ENCODE measurements at regions not wholly inside any gene's neighbourhood (a gene's known extent, or its start where the extent isn't known, plus 50 kb on each side); places are given as distances from the start of the nearest gene placed in this dataset.

DNA sequence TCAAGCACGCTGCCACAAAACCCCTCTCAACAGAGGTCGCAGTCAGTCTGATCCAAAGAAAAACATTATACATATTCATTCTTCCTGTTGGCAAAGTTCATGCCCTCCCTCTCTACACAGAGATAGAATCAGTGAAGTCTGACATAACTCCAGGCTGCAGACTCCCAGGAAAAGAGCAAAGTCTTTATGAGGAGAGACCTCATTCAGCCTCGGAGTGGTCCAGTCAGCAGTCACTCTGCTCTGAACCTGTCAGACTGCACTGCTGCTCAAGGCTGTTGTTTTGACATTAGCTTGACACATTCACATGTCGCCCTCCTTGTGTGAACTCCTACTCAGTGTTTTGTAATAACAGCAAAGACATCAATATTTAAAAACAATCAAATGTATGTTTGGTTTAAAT lies 241.2 kb upstream of the G2E3 start:
- no peaks in the 10 kb centered on the region for H3K4me1 Mint-ChIP-seq (ENCODE audit: low read depth)
- no peak overlapping the region for H3K27ac Mint-ChIP-seq
- H3K4me3 Mint-ChIP-seq, result no peak overlapping the region
- no peak for DNase-seq
- H3K9me3 Mint-ChIP-seq, result peaks cover 2% of the 10 kb centered on the region
- intact Hi-C loops (cut with micrococcal nuclease), result no loop called here
- peaks cover 5% of the 10 kb centered on the region for H3K27me3 Mint-ChIP-seq (ENCODE audit: low read depth)
- no peaks in the 10 kb centered on the region for H3K36me3 Mint-ChIP-seq (ENCODE audit: low read depth)
- CTCF ChIA-PET, result interaction anchor here (0.6 kb wide), 1 partner anchor 33 kb away, joined by 3 read pairs; no protein-coding TSS in a partner anchor

DNA sequence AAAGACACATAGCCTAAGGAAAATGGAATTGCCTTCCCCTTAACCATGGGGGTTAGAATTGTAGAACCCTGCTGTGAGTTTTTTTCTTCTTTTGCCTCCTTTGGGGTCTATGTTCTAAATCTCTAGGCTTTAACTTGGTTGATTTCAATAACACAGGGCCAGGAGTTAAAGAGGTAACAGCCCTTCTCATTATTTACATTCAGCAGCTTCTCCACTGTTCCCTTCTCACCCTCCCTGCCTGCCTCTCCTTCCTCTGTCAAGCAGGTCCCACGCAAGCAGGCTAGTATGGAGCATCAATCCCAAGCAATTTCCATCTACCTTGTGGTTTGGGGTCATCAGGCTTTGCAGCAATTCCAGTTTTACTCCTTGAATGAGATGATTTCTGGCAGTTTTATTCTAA lies 236.1 kb upstream of the G2E3 start:
- H3K4me1 Mint-ChIP-seq (ENCODE audit: low read depth), result no peaks in the 10 kb centered on the region
- H3K36me3 Mint-ChIP-seq (ENCODE audit: low read depth), result no peaks in the 10 kb centered on the region
- CTCF ChIA-PET, result interaction anchor here (0.5 kb wide), 1 partner anchor 223 kb away, joined by 3 read pairs; no protein-coding TSS in a partner anchor
- peaks cover 9% of the 10 kb centered on the region for H3K27me3 Mint-ChIP-seq (ENCODE audit: low read depth)
- H3K9me3 Mint-ChIP-seq, result no peaks in the 10 kb centered on the region
- H3K27ac Mint-ChIP-seq, result no peak overlapping the region
- no peak overlapping the region for H3K4me3 Mint-ChIP-seq
- DNase-seq, result no peak
- intact Hi-C loops (cut with micrococcal nuclease), result no loop called here

DNA sequence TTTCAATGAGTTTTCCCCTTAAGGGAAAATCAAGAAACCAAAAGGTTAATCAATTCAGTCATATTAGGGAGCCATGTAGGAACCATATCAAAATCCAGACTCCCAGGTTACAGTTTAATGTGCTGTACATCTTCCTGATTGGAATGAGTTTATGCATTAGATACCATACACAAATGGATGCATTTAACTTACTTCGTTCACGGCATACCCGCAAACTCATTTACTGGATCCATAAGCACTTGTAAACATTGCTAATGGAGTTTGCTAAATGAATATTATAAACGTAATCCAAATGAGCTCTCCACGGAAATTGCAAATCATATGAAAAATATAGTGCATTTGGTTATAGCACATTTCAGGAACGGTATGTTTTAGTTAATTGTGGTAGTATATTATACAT lies 228.9 kb upstream of the G2E3 start:
- no peak for DNase-seq
- Mint-ChIP-seq H3K9me3 (no peaks in the 10 kb centered on the region), H3K4me3 (no peak overlapping the region), H3K4me1 (ENCODE audit: low read depth) (no peaks in the 10 kb centered on the region), H3K27me3 (ENCODE audit: low read depth) (peaks cover 16% of the 10 kb centered on the region), H3K27ac (no peak overlapping the region), H3K36me3 (ENCODE audit: low read depth) (no peaks in the 10 kb centered on the region)
- CTCF ChIA-PET, result interaction anchor here (0.8 kb wide), 1 partner anchor 51 kb away, joined by 3 read pairs; no protein-coding TSS in a partner anchor
- intact Hi-C loops (cut with micrococcal nuclease), result no loop called here

DNA sequence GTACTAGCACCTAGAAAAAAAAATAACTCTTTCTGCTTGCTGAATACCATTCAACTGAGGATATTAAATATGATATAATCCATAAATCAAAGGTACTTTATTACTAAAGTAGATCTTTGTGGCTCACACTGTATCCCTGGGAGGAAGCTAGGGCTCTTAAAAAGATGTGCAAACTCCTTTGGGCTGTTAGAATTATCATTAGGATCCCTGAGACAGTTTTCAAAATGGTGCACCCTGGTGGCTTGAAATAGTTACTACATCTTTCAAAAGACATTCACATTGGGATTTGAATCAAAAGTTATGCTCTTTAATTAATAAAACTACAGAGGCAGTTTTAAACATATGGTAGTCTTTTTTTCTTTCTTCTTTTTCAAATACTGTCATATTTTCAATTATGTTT lies 228.5 kb upstream of the G2E3 start:
- intact Hi-C loops (cut with micrococcal nuclease), result no loop called here
- H3K27ac Mint-ChIP-seq, result no peak overlapping the region
- no peaks in the 10 kb centered on the region for H3K4me1 Mint-ChIP-seq (ENCODE audit: low read depth)
- no peak overlapping the region for H3K4me3 Mint-ChIP-seq
- CTCF ChIA-PET, result interaction anchor here (0.8 to 1.1 kb wide), 2 partner anchors 51 to 189 kb away, joined by 3 read pairs; no protein-coding TSS in a partner anchor
- DNase-seq, result no peak
- H3K36me3 Mint-ChIP-seq (ENCODE audit: low read depth), result no peaks in the 10 kb centered on the region
- H3K9me3 Mint-ChIP-seq, result no peaks in the 10 kb centered on the region
- H3K27me3 Mint-ChIP-seq (ENCODE audit: low read depth), result peaks cover 16% of the 10 kb centered on the region

DNA sequence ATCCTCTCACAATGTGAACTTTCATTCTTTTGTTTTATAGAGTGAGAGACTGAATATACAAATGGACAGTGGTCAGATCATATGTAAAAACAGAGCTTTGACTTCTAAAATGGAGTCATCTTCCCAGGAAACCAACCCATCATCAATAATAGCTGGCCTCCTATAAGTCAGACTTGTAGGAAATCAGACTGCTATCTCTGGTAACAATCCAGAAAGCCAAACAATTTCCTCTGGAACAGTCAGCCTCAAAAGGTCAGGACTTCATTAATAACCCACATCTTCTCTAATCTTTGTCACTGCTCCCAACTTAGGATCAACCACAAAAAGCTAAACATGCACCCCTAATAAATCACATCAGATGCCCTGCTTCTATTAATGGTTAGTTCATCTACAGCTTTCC lies 227.9 kb upstream of the G2E3 start:
- Mint-ChIP-seq H3K4me3 (no peak overlapping the region), H3K36me3 (ENCODE audit: low read depth) (no peaks in the 10 kb centered on the region), H3K27me3 (ENCODE audit: low read depth) (peaks cover 16% of the 10 kb centered on the region), H3K9me3 (no peaks in the 10 kb centered on the region), H3K4me1 (ENCODE audit: low read depth) (no peaks in the 10 kb centered on the region), H3K27ac (no peak overlapping the region)
- intact Hi-C loops (cut with micrococcal nuclease), result no loop called here
- CTCF ChIA-PET, result interaction anchor here (0.6 to 1.1 kb wide), 3 partner anchors 75 to 188 kb away, joined by 3 to 4 read pairs (median 3); no protein-coding TSS in a partner anchor
- DNase-seq, result no peak

DNA sequence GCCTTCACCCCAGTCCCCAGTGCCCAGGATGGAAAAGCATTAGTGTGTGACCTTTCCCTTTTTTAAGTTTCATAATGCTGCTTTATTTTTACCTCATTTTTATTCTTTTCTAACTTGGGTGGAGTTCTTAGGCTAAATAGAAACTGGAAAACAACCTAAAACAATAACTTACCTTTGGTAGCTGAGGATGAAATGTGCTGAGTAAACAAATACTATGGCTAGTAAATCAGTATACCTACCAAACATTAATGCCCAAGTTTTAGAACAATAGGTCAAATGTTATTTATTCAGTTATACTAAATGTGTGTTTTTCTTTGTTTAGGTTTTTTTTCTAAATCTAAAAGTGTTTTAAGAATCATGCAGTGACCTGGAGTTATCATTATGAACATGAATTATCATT lies 226.6 kb upstream of the G2E3 start:
- Mint-ChIP-seq H3K9me3 (no peaks in the 10 kb centered on the region), H3K27ac (no peak overlapping the region), H3K27me3 (ENCODE audit: low read depth) (peaks cover 16% of the 10 kb centered on the region), H3K4me3 (no peak overlapping the region), H3K36me3 (ENCODE audit: low read depth) (no peaks in the 10 kb centered on the region), H3K4me1 (ENCODE audit: low read depth) (no peaks in the 10 kb centered on the region)
- CTCF ChIA-PET, result no interaction called here
- intact Hi-C loops (cut with micrococcal nuclease), result no loop called here
- DNase-seq, result no peak

DNA sequence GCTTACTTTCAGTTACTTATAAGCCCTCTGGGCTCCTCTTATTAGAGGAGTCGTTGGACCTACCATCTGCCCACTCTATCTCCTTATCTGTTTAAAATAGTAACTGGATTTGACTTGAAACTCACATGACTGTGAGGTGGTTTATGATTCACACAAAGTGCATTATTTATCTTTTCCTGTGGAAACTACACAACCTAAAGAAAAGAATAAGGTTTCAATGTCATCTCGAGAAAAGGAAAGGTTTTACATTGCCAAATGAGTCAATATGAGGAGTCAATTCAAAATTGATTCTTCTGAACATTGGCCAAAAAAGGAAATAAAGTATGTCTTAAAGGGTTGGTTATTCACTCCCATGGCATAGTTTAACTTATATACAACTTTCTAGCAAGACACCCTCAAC lies 225.0 kb upstream of the G2E3 start:
- intact Hi-C loops (cut with micrococcal nuclease), result no loop called here

DNA sequence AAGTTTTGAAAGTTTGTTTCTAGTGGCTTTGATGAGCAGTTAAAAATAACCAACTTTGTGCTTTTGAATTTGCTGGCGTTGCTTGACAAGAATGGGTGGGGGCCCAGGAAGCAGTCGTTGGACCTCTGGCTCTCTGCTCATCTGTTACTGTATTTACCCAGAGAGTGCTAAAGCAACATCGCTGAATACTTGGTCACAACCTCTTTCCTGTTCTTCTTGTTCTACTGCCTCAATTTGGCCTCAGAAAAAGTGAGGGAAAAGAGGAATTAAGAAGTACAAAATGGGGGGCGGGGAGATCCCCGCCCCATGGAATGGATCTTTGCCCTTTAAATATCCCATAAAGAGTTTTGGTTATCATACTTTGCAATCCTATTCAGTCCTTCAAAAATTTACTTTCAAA lies 221.5 kb upstream of the G2E3 start:
- H3K4me1 Mint-ChIP-seq (ENCODE audit: low read depth), result peaks cover 2% of the 10 kb centered on the region
- no peak overlapping the region for H3K27ac Mint-ChIP-seq
- H3K9me3 Mint-ChIP-seq, result no peaks in the 10 kb centered on the region
- peaks cover 7% of the 10 kb centered on the region for H3K27me3 Mint-ChIP-seq (ENCODE audit: low read depth)
- no peak for DNase-seq
- no peak overlapping the region for H3K4me3 Mint-ChIP-seq
- intact Hi-C loops (cut with micrococcal nuclease), result no loop called here
- CTCF ChIA-PET, result interaction anchor here (0.7 kb wide), 1 partner anchor 259 kb away, joined by 3 read pairs; no protein-coding TSS in a partner anchor
- H3K36me3 Mint-ChIP-seq (ENCODE audit: low read depth), result no peaks in the 10 kb centered on the region

More for the DNA sequence above, 225.0 kb upstream of the G2E3 start:
- H3K9me3 Mint-ChIP-seq, result no peaks in the 10 kb centered on the region
- CTCF ChIA-PET, result no interaction called here
- no peak for DNase-seq
- H3K27me3 Mint-ChIP-seq (ENCODE audit: low read depth), result peaks cover 10% of the 10 kb centered on the region
- no peak overlapping the region for H3K27ac Mint-ChIP-seq
- H3K36me3 Mint-ChIP-seq (ENCODE audit: low read depth), result no peaks in the 10 kb centered on the region
- H3K4me1 Mint-ChIP-seq (ENCODE audit: low read depth), result no peaks in the 10 kb centered on the region
- no peak overlapping the region for H3K4me3 Mint-ChIP-seq

DNA sequence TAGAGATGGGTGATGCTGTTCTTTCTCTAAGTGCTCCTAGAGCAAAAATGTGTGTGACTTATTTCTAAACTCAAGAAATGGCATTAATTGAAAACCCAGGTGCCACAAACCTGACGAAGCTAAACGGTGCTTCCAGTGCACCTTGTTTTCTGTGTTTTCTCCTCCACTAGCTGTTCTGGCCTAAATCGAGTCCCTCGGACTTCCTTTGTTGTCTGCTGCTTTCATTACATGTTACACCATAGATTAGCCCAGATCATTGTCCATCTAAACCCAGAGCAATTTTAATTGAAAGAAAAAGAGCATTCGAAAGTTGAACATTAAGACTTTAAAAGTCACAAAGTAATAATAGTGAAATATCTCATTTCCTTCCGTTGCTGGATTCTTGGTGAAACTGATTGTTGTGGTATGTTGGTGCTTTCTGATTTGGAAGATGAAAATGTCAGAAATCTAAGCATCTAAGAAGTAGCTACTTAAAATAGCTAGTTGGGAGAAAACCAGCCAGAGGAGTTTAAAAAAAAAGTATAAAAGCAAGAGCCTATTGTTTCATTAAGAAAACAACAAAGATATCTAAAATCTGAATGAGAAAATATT lies 219.6 kb upstream of the G2E3 start:
- H3K27ac Mint-ChIP-seq, result no peak overlapping the region
- peaks cover 5% of the 10 kb centered on the region for H3K27me3 Mint-ChIP-seq (ENCODE audit: low read depth)
- H3K36me3 Mint-ChIP-seq (ENCODE audit: low read depth), result no peaks in the 10 kb centered on the region
- no peak for DNase-seq
- H3K4me1 Mint-ChIP-seq (ENCODE audit: low read depth), result peaks cover 2% of the 10 kb centered on the region
- CTCF ChIA-PET, result interaction anchor here (0.8 to 1.2 kb wide), 2 partner anchors 56 to 65 kb away, joined by 3 read pairs; no protein-coding TSS in a partner anchor
- intact Hi-C loops (cut with micrococcal nuclease), result no loop called here
- H3K4me3 Mint-ChIP-seq, result no peak overlapping the region
- H3K9me3 Mint-ChIP-seq, result no peaks in the 10 kb centered on the region

DNA sequence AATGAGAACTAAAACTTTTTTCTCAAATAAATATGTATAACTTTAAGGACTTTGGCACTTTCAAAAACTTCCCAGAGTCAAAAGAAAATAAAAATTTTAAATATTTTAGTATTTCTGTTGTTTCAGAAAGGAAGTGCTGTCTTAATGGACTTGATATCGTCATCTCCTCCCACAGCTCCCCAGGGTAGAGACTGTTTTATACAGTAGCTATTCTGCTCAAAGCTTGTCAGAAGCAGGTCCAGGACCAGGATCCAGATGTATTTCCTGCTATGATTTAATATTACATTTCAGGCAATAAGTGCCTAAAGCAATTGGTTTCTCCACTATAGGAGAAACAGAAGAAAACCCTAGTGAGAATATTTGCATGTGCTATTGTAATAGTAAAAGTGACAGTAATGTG lies 218.5 kb upstream of the G2E3 start:
- no peak for DNase-seq
- CTCF ChIA-PET, result no interaction called here
- Mint-ChIP-seq H3K4me1 (ENCODE audit: low read depth) (peaks cover 2% of the 10 kb centered on the region), H3K4me3 (no peak overlapping the region), H3K9me3 (no peaks in the 10 kb centered on the region), H3K27me3 (ENCODE audit: low read depth) (peaks cover 6% of the 10 kb centered on the region), H3K36me3 (ENCODE audit: low read depth) (no peaks in the 10 kb centered on the region), H3K27ac (no peak overlapping the region)
- intact Hi-C loops (cut with micrococcal nuclease), result no loop called here

DNA sequence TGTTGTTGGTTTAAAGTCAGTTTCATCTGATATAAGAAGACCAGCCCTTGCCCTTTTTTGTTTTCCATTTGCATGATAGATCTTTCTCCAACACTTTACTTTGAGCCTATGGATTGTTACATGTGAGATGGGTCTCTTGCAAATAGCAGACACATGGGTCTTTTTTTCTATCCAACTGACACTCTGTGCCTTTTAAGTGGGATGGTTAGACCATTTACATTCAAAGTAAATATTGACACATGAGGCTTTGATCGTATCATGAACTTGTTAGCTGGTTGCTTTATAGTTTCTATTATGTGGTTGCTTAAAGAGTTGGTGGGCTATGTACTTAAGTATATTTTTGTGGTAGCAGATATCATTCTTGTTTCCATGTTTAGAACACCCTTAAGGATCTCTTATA lies 213.4 kb upstream of the G2E3 start:
- Mint-ChIP-seq H3K27ac (no peak overlapping the region), H3K36me3 (ENCODE audit: low read depth) (no peaks in the 10 kb centered on the region), H3K9me3 (no peaks in the 10 kb centered on the region), H3K4me3 (no peak overlapping the region), H3K4me1 (ENCODE audit: low read depth) (no peaks in the 10 kb centered on the region), H3K27me3 (ENCODE audit: low read depth) (peaks cover 6% of the 10 kb centered on the region)
- CTCF ChIA-PET, result no interaction called here
- no peak for DNase-seq
- intact Hi-C loops (cut with micrococcal nuclease), result no loop called here

DNA sequence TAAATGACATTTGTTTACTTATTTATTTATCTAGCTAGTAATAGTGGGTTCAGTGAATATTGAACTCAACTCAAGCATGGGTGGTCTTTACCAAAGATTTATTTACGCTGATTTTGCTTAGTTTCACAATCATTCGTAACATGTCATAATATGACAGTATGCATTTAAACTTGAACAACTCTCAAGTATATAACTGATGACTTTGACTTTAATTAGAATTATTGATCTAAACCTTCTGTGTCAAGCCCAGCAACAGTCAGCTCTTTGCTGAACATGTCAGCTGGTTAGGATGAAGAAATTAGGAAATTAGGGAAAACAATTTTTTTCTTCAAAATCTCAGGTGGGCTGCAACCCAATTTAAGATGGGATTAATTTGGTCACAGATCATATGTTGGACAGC lies 210.5 kb upstream of the G2E3 start:
- H3K9me3 Mint-ChIP-seq, result no peaks in the 10 kb centered on the region
- H3K27ac Mint-ChIP-seq, result no peak overlapping the region
- no peaks in the 10 kb centered on the region for H3K36me3 Mint-ChIP-seq (ENCODE audit: low read depth)
- peaks cover 6% of the 10 kb centered on the region for H3K27me3 Mint-ChIP-seq (ENCODE audit: low read depth)
- no peak overlapping the region for H3K4me3 Mint-ChIP-seq
- H3K4me1 Mint-ChIP-seq (ENCODE audit: low read depth), result no peaks in the 10 kb centered on the region
- CTCF ChIA-PET, result no interaction called here
- no peak for DNase-seq
- intact Hi-C loops (cut with micrococcal nuclease), result no loop called here

DNA sequence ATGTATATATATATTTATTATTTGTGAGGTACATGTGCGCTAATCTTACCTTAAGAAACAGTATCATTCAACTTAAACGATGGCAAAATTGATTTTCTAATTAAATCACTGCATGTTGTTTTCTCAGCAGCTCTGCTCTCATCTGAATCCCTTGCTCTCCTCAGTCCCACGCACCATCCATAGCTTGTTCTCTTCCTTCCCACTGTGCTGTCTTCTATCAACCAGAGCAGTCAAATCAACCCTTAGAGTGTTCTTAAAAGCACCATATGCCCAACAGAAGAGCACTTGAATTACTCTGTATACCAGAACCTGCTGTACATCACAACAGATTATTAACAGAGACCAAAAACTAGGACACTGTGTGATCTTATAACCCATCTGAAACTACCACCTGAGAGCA lies 209.4 kb upstream of the G2E3 start:
- H3K36me3 Mint-ChIP-seq (ENCODE audit: low read depth), result no peaks in the 10 kb centered on the region
- CTCF ChIA-PET, result no interaction called here
- H3K27me3 Mint-ChIP-seq (ENCODE audit: low read depth), result peaks cover 4% of the 10 kb centered on the region
- intact Hi-C loops (cut with micrococcal nuclease), result no loop called here
- no peak for DNase-seq
- H3K4me1 Mint-ChIP-seq (ENCODE audit: low read depth), result peaks cover 1% of the 10 kb centered on the region
- no peaks in the 10 kb centered on the region for H3K9me3 Mint-ChIP-seq
- no peak overlapping the region for H3K27ac Mint-ChIP-seq
- no peak overlapping the region for H3K4me3 Mint-ChIP-seq
